GM12878 (cell line): ENCODE measurements at regions not wholly inside any gene's neighbourhood (a gene's known extent, or its start where the extent isn't known, plus 50 kb on each side); places are given as distances from the start of the nearest gene placed in this dataset.

ENCODE experiments used
- NFXL1 ChIP-seq: fragments of 450-650 bp; IDR thresholded peaks from 2 replicates; pipeline ENCODE4 v1.6.1; 2017; ENCODE audit warnings: antibody characterized with exemption, mild to moderate bottlenecking, borderline replicate concordance
- RAD51 ChIP-seq: fragments of 450-650 bp; IDR thresholded peaks from 2 replicates; pipeline ENCODE4 v1.6.1; 2016; ENCODE audit warnings: moderate library complexity, mild to moderate bottlenecking, inconsistent platforms
- STAT3 ChIP-seq: IDR thresholded peaks from 2 replicates; pipeline ENCODE4 v1.6.1; 2011; ENCODE audit warnings: low read depth, low read length, improper control_type of control experiment
- TF ChIP-seq, protein P1 (sequence below): fragments of 450-650 bp; IDR thresholded peaks from 2 replicates; pipeline ENCODE4 v1.6.1; 2018; ENCODE audit warnings: mild to moderate bottlenecking, low read depth, moderate library complexity; ENCODE audit not compliant: partially characterized antibody
- TF ChIP-seq, protein P2 (sequence below): fragments of 450-650 bp; IDR thresholded peaks from 2 replicates; pipeline ENCODE4 v1.6.1; 2016; ENCODE audit warnings: mild to moderate bottlenecking
- TF ChIP-seq, protein P3 (sequence below): fragments of 450-650 bp; IDR thresholded peaks from 2 replicates; pipeline ENCODE4 v1.6.1; 2017; ENCODE audit warnings: mild to moderate bottlenecking, moderate library complexity
- TF ChIP-seq, protein P4 (sequence below): fragments of 150-350 bp; IDR thresholded peaks from 2 replicates; pipeline ENCODE4 v1.6.1; 2016; ENCODE audit warnings: low read depth, low read length

DNA sequence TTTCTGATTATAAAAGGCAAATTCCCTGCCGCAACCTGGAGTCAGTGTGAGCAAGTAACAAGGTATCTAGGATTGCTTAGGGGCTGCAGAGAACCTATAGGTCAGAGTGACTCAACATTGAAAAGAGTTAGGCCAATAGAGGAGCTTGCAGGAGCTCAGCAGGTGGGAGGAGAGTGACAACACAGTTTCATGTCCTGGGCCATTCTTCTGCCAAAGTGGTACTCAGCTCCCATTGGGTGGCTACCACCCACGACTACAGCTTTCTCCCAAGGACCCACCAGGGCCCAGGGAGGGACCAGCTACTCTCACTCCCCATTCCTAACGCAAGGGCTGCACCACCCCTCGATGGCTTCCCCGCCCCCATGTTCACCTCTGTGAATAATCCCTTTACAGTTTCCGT is 86.7 kb upstream of the SPATA31C2 start (continued):
- TF ChIP-seq, protein P1, sequence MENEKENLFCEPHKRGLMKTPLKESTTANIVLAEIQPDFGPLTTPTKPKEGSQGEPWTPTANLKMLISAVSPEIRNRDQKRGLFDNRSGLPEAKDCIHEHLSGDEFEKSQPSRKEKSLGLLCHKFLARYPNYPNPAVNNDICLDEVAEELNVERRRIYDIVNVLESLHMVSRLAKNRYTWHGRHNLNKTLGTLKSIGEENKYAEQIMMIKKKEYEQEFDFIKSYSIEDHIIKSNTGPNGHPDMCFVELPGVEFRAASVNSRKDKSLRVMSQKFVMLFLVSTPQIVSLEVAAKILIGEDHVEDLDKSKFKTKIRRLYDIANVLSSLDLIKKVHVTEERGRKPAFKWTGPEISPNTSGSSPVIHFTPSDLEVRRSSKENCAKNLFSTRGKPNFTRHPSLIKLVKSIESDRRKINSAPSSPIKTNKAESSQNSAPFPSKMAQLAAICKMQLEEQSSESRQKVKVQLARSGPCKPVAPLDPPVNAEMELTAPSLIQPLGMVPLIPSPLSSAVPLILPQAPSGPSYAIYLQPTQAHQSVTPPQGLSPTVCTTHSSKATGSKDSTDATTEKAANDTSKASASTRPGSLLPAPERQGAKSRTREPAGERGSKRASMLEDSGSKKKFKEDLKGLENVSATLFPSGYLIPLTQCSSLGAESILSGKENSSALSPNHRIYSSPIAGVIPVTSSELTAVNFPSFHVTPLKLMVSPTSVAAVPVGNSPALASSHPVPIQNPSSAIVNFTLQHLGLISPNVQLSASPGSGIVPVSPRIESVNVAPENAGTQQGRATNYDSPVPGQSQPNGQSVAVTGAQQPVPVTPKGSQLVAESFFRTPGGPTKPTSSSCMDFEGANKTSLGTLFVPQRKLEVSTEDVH, result no peak
- TF ChIP-seq, protein P2, sequence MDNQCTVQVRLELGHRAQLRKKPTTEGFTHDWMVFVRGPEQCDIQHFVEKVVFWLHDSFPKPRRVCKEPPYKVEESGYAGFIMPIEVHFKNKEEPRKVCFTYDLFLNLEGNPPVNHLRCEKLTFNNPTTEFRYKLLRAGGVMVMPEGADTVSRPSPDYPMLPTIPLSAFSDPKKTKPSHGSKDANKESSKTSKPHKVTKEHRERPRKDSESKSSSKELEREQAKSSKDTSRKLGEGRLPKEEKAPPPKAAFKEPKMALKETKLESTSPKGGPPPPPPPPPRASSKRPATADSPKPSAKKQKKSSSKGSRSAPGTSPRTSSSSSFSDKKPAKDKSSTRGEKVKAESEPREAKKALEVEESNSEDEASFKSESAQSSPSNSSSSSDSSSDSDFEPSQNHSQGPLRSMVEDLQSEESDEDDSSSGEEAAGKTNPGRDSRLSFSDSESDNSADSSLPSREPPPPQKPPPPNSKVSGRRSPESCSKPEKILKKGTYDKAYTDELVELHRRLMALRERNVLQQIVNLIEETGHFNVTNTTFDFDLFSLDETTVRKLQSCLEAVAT, result no peak
- TF ChIP-seq RAD51 (no peak), NFXL1 (no peak), STAT3 (no peak)
- TF ChIP-seq, protein P3, sequence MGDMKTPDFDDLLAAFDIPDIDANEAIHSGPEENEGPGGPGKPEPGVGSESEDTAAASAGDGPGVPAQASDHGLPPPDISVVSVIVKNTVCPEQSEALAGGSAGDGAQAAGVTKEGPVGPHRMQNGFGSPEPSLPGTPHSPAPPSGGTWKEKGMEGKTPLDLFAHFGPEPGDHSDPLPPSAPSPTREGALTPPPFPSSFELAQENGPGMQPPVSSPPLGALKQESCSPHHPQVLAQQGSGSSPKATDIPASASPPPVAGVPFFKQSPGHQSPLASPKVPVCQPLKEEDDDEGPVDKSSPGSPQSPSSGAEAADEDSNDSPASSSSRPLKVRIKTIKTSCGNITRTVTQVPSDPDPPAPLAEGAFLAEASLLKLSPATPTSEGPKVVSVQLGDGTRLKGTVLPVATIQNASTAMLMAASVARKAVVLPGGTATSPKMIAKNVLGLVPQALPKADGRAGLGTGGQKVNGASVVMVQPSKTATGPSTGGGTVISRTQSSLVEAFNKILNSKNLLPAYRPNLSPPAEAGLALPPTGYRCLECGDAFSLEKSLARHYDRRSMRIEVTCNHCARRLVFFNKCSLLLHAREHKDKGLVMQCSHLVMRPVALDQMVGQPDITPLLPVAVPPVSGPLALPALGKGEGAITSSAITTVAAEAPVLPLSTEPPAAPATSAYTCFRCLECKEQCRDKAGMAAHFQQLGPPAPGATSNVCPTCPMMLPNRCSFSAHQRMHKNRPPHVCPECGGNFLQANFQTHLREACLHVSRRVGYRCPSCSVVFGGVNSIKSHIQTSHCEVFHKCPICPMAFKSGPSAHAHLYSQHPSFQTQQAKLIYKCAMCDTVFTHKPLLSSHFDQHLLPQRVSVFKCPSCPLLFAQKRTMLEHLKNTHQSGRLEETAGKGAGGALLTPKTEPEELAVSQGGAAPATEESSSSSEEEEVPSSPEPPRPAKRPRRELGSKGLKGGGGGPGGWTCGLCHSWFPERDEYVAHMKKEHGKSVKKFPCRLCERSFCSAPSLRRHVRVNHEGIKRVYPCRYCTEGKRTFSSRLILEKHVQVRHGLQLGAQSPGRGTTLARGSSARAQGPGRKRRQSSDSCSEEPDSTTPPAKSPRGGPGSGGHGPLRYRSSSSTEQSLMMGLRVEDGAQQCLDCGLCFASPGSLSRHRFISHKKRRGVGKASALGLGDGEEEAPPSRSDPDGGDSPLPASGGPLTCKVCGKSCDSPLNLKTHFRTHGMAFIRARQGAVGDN, result no peak
- TF ChIP-seq, protein P4, sequence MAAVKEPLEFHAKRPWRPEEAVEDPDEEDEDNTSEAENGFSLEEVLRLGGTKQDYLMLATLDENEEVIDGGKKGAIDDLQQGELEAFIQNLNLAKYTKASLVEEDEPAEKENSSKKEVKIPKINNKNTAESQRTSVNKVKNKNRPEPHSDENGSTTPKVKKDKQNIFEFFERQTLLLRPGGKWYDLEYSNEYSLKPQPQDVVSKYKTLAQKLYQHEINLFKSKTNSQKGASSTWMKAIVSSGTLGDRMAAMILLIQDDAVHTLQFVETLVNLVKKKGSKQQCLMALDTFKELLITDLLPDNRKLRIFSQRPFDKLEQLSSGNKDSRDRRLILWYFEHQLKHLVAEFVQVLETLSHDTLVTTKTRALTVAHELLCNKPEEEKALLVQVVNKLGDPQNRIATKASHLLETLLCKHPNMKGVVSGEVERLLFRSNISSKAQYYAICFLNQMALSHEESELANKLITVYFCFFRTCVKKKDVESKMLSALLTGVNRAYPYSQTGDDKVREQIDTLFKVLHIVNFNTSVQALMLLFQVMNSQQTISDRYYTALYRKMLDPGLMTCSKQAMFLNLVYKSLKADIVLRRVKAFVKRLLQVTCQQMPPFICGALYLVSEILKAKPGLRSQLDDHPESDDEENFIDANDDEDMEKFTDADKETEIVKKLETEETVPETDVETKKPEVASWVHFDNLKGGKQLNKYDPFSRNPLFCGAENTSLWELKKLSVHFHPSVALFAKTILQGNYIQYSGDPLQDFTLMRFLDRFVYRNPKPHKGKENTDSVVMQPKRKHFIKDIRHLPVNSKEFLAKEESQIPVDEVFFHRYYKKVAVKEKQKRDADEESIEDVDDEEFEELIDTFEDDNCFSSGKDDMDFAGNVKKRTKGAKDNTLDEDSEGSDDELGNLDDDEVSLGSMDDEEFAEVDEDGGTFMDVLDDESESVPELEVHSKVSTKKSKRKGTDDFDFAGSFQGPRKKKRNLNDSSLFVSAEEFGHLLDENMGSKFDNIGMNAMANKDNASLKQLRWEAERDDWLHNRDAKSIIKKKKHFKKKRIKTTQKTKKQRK, result no peak
